ENCODE measurements at regions not wholly inside any gene's neighbourhood (a gene's known extent, or its start where the extent isn't known, plus 50 kb on each side); places are given as distances from the start of the nearest gene placed in this dataset.

DNA sequence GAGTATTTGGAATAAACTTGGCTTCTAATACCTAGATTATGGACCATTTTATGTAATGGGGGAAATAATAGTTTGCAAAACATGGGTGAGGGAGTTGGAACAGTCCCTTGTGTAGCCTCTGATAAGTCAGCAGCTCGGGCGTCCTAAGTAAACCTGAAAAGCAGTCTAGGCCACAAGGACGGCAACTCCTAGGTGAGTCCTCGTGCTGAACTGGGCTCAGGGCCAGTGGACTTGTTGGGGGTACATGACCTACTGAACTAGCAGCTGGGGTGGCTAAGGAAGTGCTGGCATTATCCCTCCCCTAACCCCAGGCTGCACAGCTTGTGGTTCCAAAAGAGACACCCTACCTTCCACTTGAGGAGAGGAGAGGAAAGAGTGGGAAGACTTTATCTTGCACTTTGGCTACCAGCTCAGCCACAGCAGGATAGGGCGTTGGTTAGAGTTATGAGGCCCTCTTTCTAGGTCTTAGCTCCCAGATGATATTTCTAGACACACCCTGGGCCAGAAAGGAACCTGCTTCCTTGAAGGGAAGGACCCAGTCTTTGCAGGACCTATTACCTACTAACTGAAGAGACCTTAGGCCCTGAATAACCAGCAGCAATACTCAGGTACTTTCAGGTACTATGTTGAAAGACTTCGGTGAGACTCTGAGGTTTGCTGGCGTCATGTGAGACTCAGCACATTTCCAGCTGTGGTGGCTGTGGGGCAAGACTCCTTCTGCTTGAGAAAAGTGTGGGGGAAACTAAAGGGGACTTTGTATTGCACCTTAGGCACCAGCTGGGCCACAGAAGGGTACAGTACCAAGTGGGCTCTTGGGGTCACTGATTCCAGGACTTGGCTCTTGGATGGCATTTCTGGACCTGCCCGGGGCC is 71.0 kb downstream of the AQP4 start:
- DNase-seq, result no peak

DNA sequence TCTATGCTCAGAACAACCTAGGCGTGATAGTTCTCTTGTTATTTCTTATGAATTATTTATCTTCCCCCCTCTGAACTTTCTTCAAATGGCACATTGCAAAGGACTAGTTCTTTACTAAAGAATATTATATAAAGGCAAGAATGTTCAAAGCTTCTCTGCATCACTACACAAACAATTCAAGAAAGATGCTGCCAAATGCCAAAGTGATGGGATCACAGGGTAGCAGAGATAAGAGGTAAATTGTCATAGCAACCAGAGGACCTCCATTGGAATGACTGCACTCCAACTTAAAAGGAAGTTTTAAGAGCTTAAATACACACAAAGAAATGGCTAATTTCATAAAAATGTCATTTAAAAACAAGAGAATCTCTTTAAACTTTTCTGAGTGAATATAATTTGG is 72.8 kb downstream of the AQP4 start:
- DNase-seq, result no peak

DNA sequence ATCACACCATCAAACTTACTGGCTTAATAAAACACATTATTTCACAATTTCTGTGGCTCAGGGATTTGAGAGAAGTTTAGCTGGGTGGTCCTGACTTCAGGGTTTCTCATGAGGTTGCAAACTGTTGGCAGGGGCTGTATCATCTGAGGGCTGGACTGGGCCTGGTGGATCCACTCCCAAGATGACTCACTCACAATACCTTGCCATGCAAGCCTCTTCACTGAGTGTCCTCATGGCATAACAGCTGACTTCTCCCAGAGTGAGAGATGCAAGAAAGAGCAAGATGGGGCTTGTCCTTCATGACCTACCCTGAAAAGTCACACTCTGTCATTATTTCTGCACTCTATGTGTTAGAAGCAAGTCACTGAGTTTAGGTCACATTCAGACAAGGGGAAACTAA is 73.8 kb downstream of the AQP4 start:
- no peak for DNase-seq

DNA sequence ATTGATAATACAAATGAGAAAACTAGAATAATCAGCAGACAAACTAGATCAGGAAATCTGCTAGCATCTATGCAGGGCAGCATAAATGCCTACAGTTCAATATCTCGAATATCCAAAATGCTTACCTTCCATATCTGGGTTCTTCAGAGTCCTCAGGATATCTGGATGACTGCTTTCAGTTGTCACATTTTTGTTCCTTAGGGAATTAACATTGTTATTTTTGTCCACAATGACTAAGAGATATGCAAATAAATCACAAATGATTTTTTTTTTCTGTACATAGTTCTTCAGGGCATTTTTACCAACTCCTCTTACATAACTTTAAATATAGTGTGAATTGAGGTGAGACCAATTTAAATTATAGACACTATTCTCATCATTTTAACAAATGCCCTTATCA is 80.9 kb downstream of the AQP4 start:
- DNase-seq, result no peak

DNA sequence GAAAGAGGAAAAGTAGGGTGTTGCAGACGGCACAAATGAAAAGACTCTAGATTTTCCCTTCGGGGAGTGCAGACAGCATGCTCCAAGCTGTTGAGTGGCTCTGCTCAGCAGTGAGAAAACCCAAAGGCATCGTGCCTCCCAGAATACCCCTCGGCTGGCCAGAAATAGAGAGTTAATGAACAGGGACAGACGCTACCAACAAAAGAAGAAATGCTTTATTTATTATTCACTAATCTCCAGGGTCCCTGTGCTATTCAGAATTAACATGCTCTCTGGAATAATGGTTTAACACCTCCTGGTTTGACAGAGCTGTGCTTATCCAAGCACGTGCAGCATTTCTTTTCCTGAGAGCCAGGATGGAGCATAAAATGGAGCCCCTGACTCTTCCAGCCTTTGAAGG is 82.3 kb downstream of the AQP4 start:
- no peak for DNase-seq

DNA sequence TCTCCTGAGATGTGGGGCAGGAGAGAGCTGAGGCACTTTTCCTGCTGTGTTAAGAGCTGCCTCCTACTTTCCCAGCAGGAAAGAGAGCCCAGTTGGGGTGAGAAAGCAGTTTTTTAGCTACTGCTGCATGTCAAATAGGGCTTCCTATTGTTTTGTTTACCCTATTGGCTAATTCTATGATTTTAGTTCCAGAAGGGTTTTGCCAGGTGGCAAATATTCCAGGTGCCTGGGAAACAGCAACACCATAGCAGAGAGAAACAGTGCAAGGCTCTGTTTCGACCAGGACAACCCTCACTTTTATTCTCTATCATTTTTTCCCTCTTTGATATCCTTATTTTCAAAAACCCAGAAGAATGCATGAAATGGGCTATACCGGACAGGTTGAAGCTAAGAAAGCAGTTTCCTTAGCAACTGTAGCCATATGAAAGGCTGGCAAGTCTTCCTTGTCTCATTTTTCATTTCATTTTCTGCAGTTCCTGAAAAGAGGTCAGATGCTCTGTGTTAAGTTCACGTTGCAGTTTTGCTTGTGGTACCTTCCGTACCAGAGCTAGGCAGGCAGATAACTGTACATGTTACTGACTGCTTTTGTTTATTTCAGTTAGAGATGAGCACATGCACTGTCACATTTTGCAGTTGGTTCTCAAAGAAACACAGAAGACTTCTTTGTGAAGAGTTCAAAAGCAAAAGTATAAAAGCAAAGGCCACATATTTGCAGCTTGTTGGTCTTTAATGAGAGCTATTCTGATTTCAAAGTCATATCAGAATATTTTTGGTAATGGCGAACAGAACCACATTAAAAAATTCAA is 84.8 kb downstream of the AQP4 start:
- no peak for DNase-seq

DNA sequence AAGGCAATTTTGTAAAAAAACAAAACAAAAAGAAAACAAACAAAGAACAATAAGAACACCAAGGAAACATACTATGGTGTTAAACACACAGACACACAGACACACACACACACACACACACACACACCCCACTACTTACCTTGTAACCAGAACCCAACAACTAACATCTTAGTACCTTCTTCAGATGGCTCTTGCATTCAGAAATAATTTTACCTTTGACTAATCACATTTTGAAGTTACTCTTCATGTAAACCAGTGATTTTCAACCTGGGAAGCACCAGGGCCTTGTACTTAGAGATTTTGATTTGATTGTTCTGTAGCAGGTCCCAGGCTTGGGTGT is 87.5 kb downstream of the AQP4 start:
- no peak for DNase-seq

DNA sequence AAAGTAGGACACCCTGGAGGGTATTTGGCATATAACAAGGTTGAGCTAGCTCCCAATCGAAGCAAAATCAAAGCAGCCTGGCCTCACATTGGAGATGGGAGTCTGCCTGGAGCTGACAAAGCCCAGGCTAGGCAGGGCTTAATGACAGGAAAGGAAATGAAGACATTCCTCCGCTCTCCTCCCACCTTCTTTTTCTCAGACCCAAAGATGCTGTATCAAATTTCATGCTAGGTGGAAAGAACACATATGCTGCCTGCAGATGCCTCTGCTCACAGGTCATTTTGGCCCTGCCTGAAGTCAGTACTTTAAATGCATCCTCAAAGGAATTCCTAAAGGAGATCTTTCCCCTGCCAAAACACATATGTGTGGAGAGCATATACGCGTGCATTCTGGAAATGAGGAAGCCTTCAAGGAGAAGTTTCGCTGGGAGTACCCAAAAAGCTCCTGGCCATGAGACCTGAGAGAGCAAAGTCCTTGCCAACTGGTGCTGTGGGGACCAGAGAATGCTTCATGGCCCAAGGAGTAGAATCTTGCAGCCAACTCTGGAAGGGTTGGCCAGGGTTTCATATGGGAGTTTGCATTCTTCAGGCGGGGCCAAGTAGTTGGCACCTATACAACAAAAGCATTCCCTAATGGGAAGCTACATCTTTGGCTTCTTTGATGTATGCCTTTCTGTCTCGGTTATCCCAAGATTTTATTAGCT is 88.0 kb downstream of the AQP4 start:
- no peak for DNase-seq

DNA sequence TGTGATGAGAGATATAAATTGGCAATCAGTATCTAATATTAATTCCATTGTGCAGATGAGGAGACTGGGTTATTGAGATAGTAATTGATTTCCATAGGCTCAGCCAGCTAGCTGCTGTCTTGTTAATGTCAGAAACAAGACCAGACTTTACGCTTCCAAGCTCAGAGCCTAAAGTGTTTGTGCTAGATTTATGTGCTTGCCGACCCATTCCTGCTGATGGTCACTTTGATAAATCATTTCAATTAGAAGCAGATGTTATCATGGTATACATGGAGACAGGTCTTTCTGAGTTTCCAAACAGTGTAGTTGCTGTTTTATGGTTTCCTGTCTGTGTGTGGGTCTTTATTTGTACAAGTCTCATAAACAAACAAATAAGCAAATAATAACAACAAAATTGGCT is 92.8 kb downstream of the AQP4 start:
- DNase-seq, result no peak

DNA sequence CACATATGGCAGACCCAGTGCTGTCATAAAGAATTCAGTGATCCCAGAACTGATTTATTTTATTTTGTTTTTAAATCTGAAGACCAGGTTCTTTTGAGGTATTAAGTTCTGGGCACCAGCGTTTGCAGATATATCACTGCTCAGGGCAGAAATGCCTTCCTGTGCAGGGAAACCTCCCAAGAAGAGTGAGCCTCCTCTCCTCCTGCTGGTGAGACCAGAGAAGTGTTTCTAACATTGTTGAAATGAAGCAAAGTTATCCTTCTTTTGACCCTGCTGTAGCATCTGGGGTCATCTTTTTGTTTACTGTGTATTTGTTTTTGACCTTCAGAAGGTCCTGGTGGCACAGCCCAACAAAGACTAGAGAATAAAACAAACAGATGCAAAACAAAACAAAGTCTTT is 94.0 kb downstream of the AQP4 start:
- no peak for DNase-seq

DNA sequence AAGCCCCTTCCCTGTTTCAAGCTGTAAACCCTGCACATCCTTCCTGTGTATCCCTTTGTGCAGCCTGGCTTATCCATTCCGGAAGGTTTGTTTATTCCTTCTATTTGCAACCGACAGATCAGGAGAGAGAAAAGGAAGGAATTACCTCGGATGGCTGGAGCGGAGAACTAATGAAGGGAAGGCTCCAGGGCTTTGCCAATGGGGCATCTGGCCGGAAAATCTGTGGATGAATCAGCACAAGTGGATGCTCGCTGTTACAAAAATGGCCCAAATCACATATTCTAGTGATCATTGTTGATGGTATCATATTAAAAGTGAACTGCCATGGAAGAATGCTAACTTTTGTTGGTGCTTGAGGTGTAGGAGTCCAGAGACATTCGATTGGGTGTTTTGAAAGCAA is 97.1 kb downstream of the AQP4 start:
- DNase-seq, result no peak

DNA sequence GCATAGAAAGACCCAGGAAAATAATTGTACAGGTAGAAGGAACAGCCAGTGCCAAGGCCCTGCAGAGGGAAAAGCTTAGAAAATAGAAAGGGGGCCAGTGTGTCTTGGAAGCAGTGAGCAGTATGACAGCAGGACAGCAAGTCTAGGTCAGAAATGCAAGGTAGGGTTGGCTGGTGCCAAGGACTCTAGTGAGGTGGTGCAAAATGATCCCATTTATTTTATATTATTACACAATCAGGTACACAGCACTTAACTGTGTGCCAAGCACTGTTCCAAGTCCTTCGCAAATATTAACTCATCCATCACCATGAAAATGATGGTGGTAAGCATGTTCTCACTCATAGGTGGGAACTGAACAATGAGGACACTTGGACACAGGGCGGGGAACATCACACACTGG is 100.0 kb downstream of the AQP4 start:
- DNase-seq, result no peak

DNA sequence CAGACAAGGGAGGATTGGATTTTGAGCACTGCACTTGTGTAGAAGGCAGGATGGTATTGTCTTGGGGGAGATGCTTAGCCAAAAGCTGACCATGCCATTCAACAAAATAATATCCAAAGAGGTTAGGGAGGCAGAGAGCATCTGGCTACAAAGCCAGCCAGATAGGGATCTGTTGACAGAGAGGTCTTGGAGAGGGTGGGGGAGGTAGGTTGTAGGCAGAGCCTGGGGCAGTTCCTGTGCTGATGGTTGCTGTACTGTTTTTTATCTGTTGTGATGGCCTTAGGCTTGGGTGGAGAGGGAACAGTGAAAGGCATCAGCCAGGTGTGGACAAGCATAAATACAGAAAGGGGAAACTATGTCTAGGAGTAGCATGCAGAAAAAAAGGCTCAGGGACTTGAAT is 100.9 kb downstream of the AQP4 start:
- no peak for DNase-seq

DNA sequence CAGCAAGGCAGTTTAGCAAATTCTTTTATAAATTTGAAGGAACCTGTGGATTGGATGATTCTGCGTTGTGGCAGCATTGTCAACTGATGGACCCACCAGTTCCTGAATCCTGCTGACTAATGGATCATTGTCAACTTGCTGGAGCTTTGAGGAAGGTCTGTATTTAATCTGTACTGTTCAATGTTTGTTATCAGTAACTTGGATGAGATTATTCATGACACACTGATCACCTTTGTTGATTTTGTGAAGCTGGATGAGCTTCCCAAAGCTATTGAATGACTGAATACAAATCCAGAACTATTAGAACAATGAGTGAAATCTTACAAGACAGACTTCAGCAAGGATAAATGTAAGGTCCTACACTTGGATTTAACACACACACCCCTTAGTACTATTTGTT is 101.3 kb downstream of the AQP4 start:
- no peak for DNase-seq

DNA sequence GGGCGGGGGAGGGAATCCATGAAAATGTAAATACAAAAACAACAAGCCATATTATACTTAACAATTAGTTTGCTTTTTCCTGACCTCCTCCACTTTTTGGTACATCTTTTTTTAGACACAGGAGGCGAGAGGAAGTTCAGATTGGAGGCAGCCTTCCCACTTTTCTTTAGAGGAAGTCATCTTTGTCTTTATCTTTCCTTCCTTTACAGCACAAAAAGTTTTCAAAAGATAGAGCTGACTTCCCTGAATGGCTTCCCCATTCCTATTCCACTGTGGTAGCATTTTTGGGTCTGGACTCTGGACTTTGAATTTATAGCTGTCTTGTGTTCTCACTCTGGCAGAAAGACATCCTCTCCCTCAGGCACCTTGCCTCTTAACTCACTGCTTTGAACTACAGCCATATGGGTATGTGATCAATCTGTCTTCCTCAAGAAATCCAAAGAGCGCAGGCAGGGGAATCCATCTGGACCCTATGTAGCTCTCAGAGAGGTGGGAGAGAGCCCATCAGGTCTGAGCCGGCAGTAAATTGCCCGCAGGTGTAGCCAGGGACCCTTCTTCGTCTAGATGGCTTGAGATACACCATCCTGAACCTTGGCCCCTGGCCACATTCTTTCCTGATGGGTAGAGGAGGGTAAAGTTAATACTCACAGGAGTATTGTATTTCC is 101.9 kb downstream of the AQP4 start:
- DNase-seq, result no peak

DNA sequence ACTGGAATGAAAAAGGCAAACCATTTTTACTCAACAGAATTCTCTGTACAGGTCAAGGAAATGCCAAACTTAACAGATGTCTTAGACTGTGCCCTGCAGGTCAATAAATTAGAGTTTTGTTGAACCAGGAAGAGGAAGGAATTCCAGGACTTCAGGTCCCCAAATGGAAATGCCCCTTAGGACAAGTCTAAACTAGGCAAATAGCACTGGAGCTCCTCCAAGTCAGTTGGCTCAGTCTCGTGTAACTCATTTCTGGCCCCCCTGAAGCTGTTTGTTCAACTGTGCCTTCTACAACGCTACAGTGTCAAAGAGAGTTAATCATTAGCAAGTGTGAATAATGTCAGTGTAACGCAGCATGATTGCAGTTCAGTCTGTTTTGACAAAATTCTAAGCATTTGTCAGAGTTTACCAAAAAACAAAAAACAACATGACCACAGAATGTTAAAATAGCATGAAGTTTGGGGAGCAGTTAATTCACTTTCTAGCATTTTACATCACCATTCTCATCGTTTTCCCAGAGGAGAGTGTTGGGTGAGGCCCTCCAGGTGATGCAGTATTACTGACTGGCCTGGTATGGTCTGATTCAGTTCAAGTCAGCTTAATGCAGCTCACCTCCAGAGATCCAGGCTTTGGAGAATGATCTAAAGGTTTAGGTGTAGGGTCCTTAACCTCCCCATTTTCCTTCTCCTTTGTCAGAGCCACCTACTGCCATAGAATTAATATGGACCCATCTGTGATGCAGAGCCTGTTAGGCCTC is 108.1 kb downstream of the AQP4 start:
- DNase-seq, result no peak

DNA sequence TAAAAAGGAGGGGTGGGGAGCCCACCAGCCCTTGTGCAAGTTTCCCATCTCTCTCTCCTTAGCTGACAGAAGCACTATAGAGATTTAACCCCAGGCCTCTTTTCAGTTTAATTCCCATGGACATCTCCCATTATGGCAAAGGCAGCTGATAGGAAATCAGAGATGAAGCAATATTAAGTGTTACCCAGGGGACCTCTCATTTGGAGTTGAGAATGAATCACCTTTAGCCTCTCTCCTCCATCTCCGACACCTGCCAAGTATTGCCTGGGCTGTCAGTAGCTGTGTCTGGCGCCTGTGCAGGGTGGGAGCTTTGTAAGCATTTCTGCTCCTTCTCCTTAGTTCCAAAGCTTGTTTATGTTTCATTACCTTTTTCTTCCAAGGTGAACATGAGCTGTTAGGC is 109.0 kb downstream of the AQP4 start:
- DNase-seq, result no peak

DNA sequence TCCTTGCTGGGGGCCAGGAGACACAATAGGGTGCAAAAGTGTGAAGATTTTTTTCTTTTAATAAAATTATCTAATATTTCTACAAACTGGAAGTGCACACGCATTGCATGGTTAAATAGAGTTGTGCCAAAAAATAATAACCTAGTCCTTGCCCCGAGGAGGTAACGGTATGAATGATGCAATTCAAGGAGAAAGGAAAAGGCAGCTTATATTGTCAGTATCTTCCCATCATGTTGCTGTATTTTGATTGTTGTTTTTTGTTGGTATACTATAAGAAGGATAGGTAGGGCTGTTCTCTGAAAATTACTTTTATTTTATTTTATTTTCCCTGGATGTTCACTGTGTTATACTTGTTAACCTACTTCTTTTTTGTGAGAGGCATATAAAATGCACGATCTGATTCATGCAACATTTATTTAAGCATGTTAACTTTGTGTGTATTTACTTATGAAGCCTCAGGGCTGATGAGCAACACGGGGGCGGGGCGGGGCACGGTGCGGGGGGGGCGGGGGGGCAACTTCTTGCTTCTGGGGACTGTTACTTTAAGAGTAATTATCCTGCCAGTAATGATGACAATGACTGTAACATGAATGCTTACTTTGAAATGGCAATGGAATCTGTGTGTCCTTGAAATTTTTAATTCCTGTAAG is 118.6 kb downstream of the AQP4 start:
- DNase-seq, result no peak

DNA sequence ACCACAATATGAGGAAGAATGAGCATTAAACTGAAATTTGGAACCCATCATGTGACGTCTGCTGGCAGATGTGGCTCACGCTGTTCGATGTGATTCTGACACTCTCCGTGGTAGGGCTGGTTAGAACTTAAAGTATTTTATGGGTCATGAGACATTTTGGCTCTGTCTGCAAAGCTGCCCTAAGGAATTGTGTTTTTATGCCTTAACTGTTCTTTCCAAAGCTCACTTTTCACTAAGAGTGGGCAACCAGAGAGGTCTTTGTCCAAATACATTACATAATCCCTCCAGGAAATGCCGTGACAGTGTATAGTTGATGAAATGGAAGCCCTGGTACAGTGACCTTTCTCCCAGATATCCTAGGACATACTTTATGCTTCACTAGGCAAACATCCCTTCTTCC is 119.1 kb downstream of the AQP4 start:
- no peak for DNase-seq

DNA sequence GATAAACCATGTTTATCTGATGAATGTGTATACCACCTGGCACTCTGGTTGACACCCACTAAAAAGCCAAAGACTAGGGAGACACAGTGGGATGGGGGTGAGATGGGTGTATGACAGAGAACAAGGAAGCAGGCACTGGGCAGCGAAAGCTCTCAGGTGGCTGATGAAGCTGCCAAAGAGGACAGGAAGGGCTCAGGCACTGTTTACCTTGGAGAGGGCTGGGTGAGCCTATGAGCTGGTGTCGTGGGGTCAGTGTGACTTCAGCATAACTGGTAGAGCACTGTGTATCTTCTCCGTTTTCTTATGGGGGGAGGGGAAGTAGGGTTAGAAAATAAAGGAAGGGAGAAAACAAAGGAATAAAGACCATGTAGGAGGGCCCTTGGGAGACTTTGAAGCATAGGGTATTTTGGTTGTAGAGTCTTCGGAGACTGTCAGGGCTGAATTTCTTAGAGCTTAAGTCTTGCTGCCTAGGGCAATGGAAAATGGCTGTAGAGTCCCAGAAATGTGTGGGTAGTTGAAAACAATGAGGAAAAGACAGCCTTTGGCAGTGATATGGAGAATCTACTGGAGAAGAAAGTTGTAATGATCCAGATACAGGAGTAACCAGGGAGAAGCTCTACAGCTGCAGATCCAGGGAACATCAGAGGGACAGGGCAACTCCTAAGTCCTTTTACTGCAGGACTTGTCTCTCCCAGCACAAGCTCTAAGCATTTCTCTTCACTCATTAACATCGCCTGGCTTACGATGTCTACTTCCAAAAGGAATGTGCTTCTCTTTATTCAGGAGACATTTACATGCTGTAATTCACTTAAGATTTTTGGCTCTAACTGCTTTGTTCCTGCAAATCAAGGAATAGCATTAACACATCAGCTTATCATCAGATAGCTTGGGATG is 120.0 kb downstream of the AQP4 start:
- DNase-seq, result no peak

DNA sequence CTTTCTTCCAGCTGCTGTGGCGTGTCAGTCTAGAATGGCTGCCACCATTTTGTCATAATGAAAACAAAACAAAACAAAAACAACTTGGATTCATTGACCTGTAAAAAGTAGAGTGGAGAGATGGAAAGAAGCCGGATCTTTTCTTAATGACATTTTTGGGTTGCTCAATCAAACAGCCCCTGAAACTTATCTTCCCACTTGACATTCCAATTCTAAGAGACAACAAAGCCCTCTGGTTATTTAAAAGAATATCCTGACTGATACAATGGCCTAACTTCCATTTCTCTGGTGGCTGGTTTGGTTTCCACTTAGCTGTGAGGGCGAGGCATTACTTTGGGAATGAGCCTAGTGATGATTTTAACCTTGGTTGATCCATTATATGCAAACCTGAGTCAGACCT is 123.7 kb downstream of the AQP4 start:
- no peak for DNase-seq
